Cardiac muscle cell (in vitro differentiated cells and primary cell): ENCODE measurements at regions not wholly inside any gene's neighbourhood (a gene's known extent, or its start where the extent isn't known, plus 50 kb on each side); places are given as distances from the start of the nearest gene placed in this dataset.

ENCODE experiments used
- DNase-seq, 2 donors: peaks; one replicate each; pipeline versions ENCODE4 v3.0.0 to v3.0.0-alpha.2; 2010 to 2017; ENCODE audit warnings: low read depth in 1 of 2, low spot score in 1 of 2
- H3K27ac ChIP-seq: fragments of 200-600 bp; sonication (generic); 2 replicates; pipeline ENCODE4 v1.5.1; 2016
- H3K27me3 ChIP-seq: fragments of 200-600 bp; sonication (generic); 2 replicates; pipeline ENCODE4 v1.6.0; 2016; ENCODE audit warnings: control low read depth
- H3K36me3 ChIP-seq: fragments of 200-600 bp; sonication (generic); 2 replicates; pipeline ENCODE4 v1.5.1; 2016; ENCODE audit warnings: control low read depth
- H3K4me1 ChIP-seq: fragments of 200-600 bp; sonication (generic); 2 replicates; pipeline ENCODE4 v1.8.1; 2017; ENCODE audit warnings: low read depth, mild to moderate bottlenecking, mixed run types
- H3K4me3 ChIP-seq: fragments of 200-600 bp; sonication (generic); 2 replicates; pipeline ENCODE4 v1.5.1; 2016; ENCODE audit warnings: mild to moderate bottlenecking
- H3K9me3 ChIP-seq: fragments of 200-600 bp; sonication (generic); 2 replicates; pipeline ENCODE4 v1.5.1; 2017; ENCODE audit warnings: low read depth, mild to moderate bottlenecking, control low read depth
- CTCF ChIP-seq: IDR thresholded peaks from 2 replicates; pipeline ENCODE4 v1.5.1; 2012; ENCODE audit warnings: low read depth, mild to moderate bottlenecking, low read length

- Histone ChIP-seq H3K27ac (no peak overlapping the region), H3K4me3 (no peak overlapping the region), H3K9me3 (no peaks in the 10 kb centered on the region), H3K36me3 (no peaks in the 10 kb centered on the region), H3K27me3 (no peaks in the 10 kb centered on the region), H3K4me1 (no peaks in the 10 kb centered on the region)
- TF ChIP-seq CTCF, result no peak
- DNase-seq, result no peak
Observed at GRCh38 chr1:213899413-213899812, 88.4 kb upstream of the PROX1 start.

GRCh38 chr1:213905344-213905743 is 82.4 kb upstream of the PROX1 start:
- no peak for TF ChIP-seq CTCF
- DNase-seq, result no peak
- no peak overlapping the region for H3K4me3 ChIP-seq
- H3K9me3 ChIP-seq, result no peaks in the 10 kb centered on the region
- H3K27me3 ChIP-seq, result no peaks in the 10 kb centered on the region
- H3K36me3 ChIP-seq, result no peaks in the 10 kb centered on the region
- H3K27ac ChIP-seq, result no peak overlapping the region
- H3K4me1 ChIP-seq, result no peaks in the 10 kb centered on the region

GRCh38 chr1:213908521-213908920 is 79.3 kb upstream of the PROX1 start:
- Histone ChIP-seq H3K4me3 (no peak overlapping the region), H3K36me3 (no peaks in the 10 kb centered on the region), H3K27ac (no peak overlapping the region), H3K9me3 (no peaks in the 10 kb centered on the region), H3K27me3 (no peaks in the 10 kb centered on the region), H3K4me1 (no peaks in the 10 kb centered on the region)
- TF ChIP-seq CTCF, result no peak
- no peak for DNase-seq

- H3K27me3 ChIP-seq, result no peaks in the 10 kb centered on the region
- H3K27ac ChIP-seq, result no peak overlapping the region
- H3K4me1 ChIP-seq, result no peaks in the 10 kb centered on the region
- H3K4me3 ChIP-seq, result no peak overlapping the region
- no peak for TF ChIP-seq CTCF
- no peaks in the 10 kb centered on the region for H3K9me3 ChIP-seq
- peak in 1 of 2 donors; percentile 11 for DNase-seq
- H3K36me3 ChIP-seq, result no peaks in the 10 kb centered on the region
Observed at GRCh38 chr1:213914392-213914791, 73.4 kb upstream of the PROX1 start.

GRCh38 chr1:213921311-213921710 is 66.5 kb upstream of the PROX1 start:
- no peaks in the 10 kb centered on the region for H3K36me3 ChIP-seq
- H3K4me1 ChIP-seq, result no peaks in the 10 kb centered on the region
- TF ChIP-seq CTCF, result no peak
- H3K9me3 ChIP-seq, result no peaks in the 10 kb centered on the region
- H3K4me3 ChIP-seq, result no peak overlapping the region
- H3K27me3 ChIP-seq, result no peaks in the 10 kb centered on the region
- H3K27ac ChIP-seq, result no peak overlapping the region
- no peak for DNase-seq

- no peak for TF ChIP-seq CTCF
Observed at GRCh38 chr1:213921712-213922111, 66.1 kb upstream of the PROX1 start.

More at GRCh38 chr1:213921712-213922111, 66.1 kb upstream of the PROX1 start:
- Histone ChIP-seq H3K36me3 (no peaks in the 10 kb centered on the region), H3K27ac (no peak overlapping the region), H3K4me1 (no peaks in the 10 kb centered on the region), H3K9me3 (no peaks in the 10 kb centered on the region), H3K27me3 (no peaks in the 10 kb centered on the region), H3K4me3 (no peak overlapping the region)
- no peak for DNase-seq
